ENCODE measurements at regions not wholly inside any gene's neighbourhood (a gene's known extent, or its start where the extent isn't known, plus 50 kb on each side); places are given as distances from the start of the nearest gene placed in this dataset.

- in situ Hi-C loops (cut with HindIII; ENCODE audit: low pct_ligation_motif_present, low sequenced_read_pairs), result no loop called here
- Histone ChIP-seq H3K4me3 (ENCODE audit: low read depth, low read length) (no peak overlapping the region), H3K36me3 (replicated peaks) (no peaks in the 10 kb centered on the region), H3K27ac (no peak overlapping the region), H3K27me3 (replicated peaks) (no peaks in the 10 kb centered on the region)
- peak; percentile 30 for TF ChIP-seq CTCF (IDR thresholded peaks at IDR 0.05; ENCODE audit: low read depth, low read length, missing control alignments)
- DNase-seq, result peak; percentile 59
These were observed 105.1 kb upstream of the CNKSR3 start for GRCh38 chr6:154615483-154616025.

- DNase-seq, result no peak
These were observed 106.7 kb upstream of the CNKSR3 start for GRCh38 chr6:154617175-154617574.

GRCh38 chr6:154619146-154619545 lies 108.7 kb upstream of the CNKSR3 start:
- DNase-seq, result no peak
- in situ Hi-C loops (cut with HindIII; ENCODE audit: low pct_ligation_motif_present, low sequenced_read_pairs), result no loop called here
- H3K27me3 ChIP-seq (replicated peaks), result no peaks in the 10 kb centered on the region
- no peak overlapping the region for H3K4me3 ChIP-seq (ENCODE audit: low read depth, low read length)
- H3K36me3 ChIP-seq (replicated peaks), result no peaks in the 10 kb centered on the region
- TF ChIP-seq CTCF (IDR thresholded peaks at IDR 0.05; ENCODE audit: low read depth, low read length, missing control alignments), result no peak
- no peak overlapping the region for H3K27ac ChIP-seq

More at GRCh38 chr6:154617175-154617574, 106.7 kb upstream of the CNKSR3 start:
- Histone ChIP-seq H3K27ac (no peak overlapping the region), H3K4me3 (ENCODE audit: low read depth, low read length) (no peak overlapping the region), H3K27me3 (replicated peaks) (no peaks in the 10 kb centered on the region), H3K36me3 (replicated peaks) (no peaks in the 10 kb centered on the region)
- TF ChIP-seq CTCF (IDR thresholded peaks at IDR 0.05; ENCODE audit: low read depth, low read length, missing control alignments), result no peak
- in situ Hi-C loops (cut with HindIII; ENCODE audit: low pct_ligation_motif_present, low sequenced_read_pairs), result no loop called here

- no peak for DNase-seq
- in situ Hi-C loops (cut with HindIII; ENCODE audit: low pct_ligation_motif_present, low sequenced_read_pairs), result no loop called here
- Histone ChIP-seq H3K27me3 (replicated peaks) (no peaks in the 10 kb centered on the region), H3K27ac (no peak overlapping the region), H3K4me3 (ENCODE audit: low read depth, low read length) (no peak overlapping the region), H3K36me3 (replicated peaks) (no peaks in the 10 kb centered on the region)
- no peak for TF ChIP-seq CTCF (IDR thresholded peaks at IDR 0.05; ENCODE audit: low read depth, low read length, missing control alignments)
These were observed 111.2 kb upstream of the CNKSR3 start for GRCh38 chr6:154621686-154622085.

GRCh38 chr6:154622618-154623336 lies 110.4 kb upstream of the SCAF8 start:
- Histone ChIP-seq H3K4me3 (ENCODE audit: low read depth, low read length) (no peak overlapping the region), H3K36me3 (replicated peaks) (no peaks in the 10 kb centered on the region), H3K27ac (no peak overlapping the region), H3K27me3 (replicated peaks) (no peaks in the 10 kb centered on the region)
- no peak for TF ChIP-seq CTCF (IDR thresholded peaks at IDR 0.05; ENCODE audit: low read depth, low read length, missing control alignments)
- in situ Hi-C loops (cut with HindIII; ENCODE audit: low pct_ligation_motif_present, low sequenced_read_pairs), result no loop called here
- no peak for DNase-seq

Measured in brain microvascular endothelial cell (primary cell).